HepG2 (cell line): ENCODE measurements at regions not wholly inside any gene's neighbourhood (a gene's known extent, or its start where the extent isn't known, plus 50 kb on each side); places are given as distances from the start of the nearest gene placed in this dataset.

Experiments used
- ATAC-seq: fragments of 200-7000 bp; cut with Tn5 transposase; 3 replicates; pipeline ENCODE4 v1.9.1; 2020; ENCODE audit warnings: mild to moderate bottlenecking, moderate library complexity
- BruUV-seq: library from RNA; stranded (reverse); fragments of 400-500 nt; replicated peaks from 2 replicates; lab custom pipeline; 2021; lab: Mats Ljungman, UMichigan
- CTCF ChIA-PET: fragments of 300-600 bp; formaldehyde crosslinking; extraction: SDS; loops from one replicate; lab custom pipeline; 2021; ENCODE audit warnings: low total read pairs, inconsistent platforms, low intra/inter-chr PET ratio; lab: Yijun Ruan, JAX
- POLR2A ChIA-PET: fragments of 350-600 bp; sonication (Branson Sonifier 250); formaldehyde crosslinking; loops from one replicate; lab custom pipeline; 2020; ENCODE audit warnings: antibody characterized with exemption, inconsistent platforms; lab: Yijun Ruan, JAX
- DNase-seq: peaks from one replicate; pipeline ENCODE4 v3.0.0-alpha.2; 2015; ENCODE audit warnings: low spot score
- FAIRE-seq: peaks from 3 replicates; lab custom pipeline; 2011; peaks lifted over from hg19 to GRCh38; lab: Jason Lieb, UNC
- H2AFZ ChIP-seq: one replicate; pipeline ENCODE4 v1.6.1; 2011; ENCODE audit warnings: low read length, inconsistent platforms
- H3K27ac ChIP-seq: fragments of 300-600 bp; 3 replicates; pipeline ENCODE4 v1.8.0; 2011; ENCODE audit warnings: mixed run types, mild to moderate bottlenecking, mixed read lengths, low read length, inconsistent platforms; ENCODE audit not compliant: insufficient read depth; ENCODE audit errors: extremely low read length
- H3K27me3 ChIP-seq, 2 experiments: fragments of 200-600 bp in 1 of 2; 2 replicates in 1 of 2; 3 replicates in 1 of 2; pipeline versions ENCODE4 v1.6.0 to v1.8.0; 2011; ENCODE audit warnings: low read length in 2 of 2, mild to moderate bottlenecking in 2 of 2, moderate library complexity in 2 of 2, inconsistent platforms in 1 of 2; ENCODE audit not compliant: insufficient read depth in 2 of 2, control insufficient read depth in 1 of 2
- H3K36me3 ChIP-seq, 2 experiments: fragments of 200-600 bp in 1 of 2; replicated peaks in 1 of 2; 2 replicates in 1 of 2; 3 replicates in 1 of 2; pipeline versions ENCODE4 v1.5.1 to v1.8.0; 2011; ENCODE audit warnings: low read length in 2 of 2, inconsistent platforms in 1 of 2; ENCODE audit not compliant: insufficient read depth in 2 of 2, control insufficient read depth in 1 of 2
- H3K4me1 ChIP-seq: 2 replicates; pipeline ENCODE4 v1.5.1; 2012; ENCODE audit warnings: low read length, inconsistent platforms; ENCODE audit not compliant: insufficient read depth
- H3K4me2 ChIP-seq: 2 replicates; pipeline ENCODE4 v1.6.0; 2011; ENCODE audit warnings: low read depth, low read length, inconsistent platforms
- H3K4me3 ChIP-seq, 3 experiments: fragments of 200-600 bp in 1 of 3; sonication (generic), shearing (Covaris generic) in 1 of 3; replicated peaks in 1 of 3; 2 replicates each; pipeline ENCODE4 v1.5.1; 2011 to 2016; ENCODE audit warnings: low read length in 3 of 3, inconsistent platforms in 2 of 3, low read depth in 2 of 3, mild to moderate bottlenecking in 2 of 3, control low read depth in 1 of 3, mixed read lengths in 1 of 3; ENCODE audit not compliant: insufficient read depth in 1 of 3
- H3K79me2 ChIP-seq: one replicate; pipeline ENCODE4 v1.6.1; 2011; ENCODE audit warnings: low read length, inconsistent platforms; ENCODE audit not compliant: insufficient read depth
- H3K9ac ChIP-seq: 2 replicates; pipeline ENCODE4 v1.6.0; 2011; ENCODE audit warnings: mild to moderate bottlenecking, low read depth, low read length, inconsistent platforms; ENCODE audit not compliant: insufficient read depth
- H3K9me3 ChIP-seq: 2 replicates; pipeline ENCODE4 v1.5.1; 2012; ENCODE audit warnings: mild to moderate bottlenecking, low read length
- H4K20me1 ChIP-seq: 2 replicates; pipeline ENCODE4 v1.6.0; 2011; ENCODE audit warnings: inconsistent platforms, mild to moderate bottlenecking, low read length, moderate library complexity; ENCODE audit not compliant: insufficient read depth
- FIP1L1 ChIP-seq: fragments of 200-400 bp; formaldehyde crosslinking; IDR thresholded peaks from 2 replicates; pipeline ENCODE4 v1.6.1; 2018; ENCODE audit warnings: low read depth, mild to moderate bottlenecking, low read length, moderate library complexity, borderline replicate concordance; ENCODE audit not compliant: insufficient read depth
- NFIC ChIP-seq: IDR thresholded peaks from 2 replicates; pipeline ENCODE4 v1.6.1; 2012; ENCODE audit warnings: mild to moderate bottlenecking, low read length, inconsistent platforms
- NR2F6 ChIP-seq, 2 experiments: IDR thresholded peaks; 2 replicates each; pipeline ENCODE4 v1.6.1; 2016; ENCODE audit warnings: antibody characterized with exemption in 1 of 2, mild to moderate bottlenecking in 1 of 2
- PHB2 ChIP-seq: fragments of 450-650 bp; IDR thresholded peaks from 2 replicates; pipeline ENCODE4 v1.6.1; 2018; ENCODE audit not compliant: partially characterized antibody
- SRSF9 ChIP-seq: fragments of 200-400 bp; formaldehyde crosslinking; IDR thresholded peaks from 2 replicates; pipeline ENCODE4 v1.6.1; 2018; ENCODE audit warnings: borderline replicate concordance, mild to moderate bottlenecking, low read depth, low read length; ENCODE audit not compliant: insufficient read depth, poor library complexity, severe bottlenecking
- ZNF496 ChIP-seq: sonication (generic); formaldehyde crosslinking; IDR thresholded peaks from 2 replicates; pipeline ENCODE4 v1.8.1; 2023; ENCODE audit warnings: mild to moderate bottlenecking, moderate library complexity, missing genetic modification reagents; ENCODE audit not compliant: insufficient replicate concordance
- WGBS: methylation state at CpG from one replicate; pipeline ENCODE4 v1.1.6; 2017; ENCODE audit warnings: low lambda C conversion rate; 5-methylcytosine and 5-hydroxymethylcytosine counted together
- in situ Hi-C: cut with HindIII; loops from 2 replicates; pipeline ENCODE4 v1.10.0; 2017; ENCODE audit warnings: low pct_unique_long_range_greater_than_20kb; ENCODE audit not compliant: extremely low pct_ligation_motif_present
- intact Hi-C: fragments of 100-400 bp; cut with micrococcal nuclease; formaldehyde crosslinking; loops from one replicate; pipeline ENCODE4 v1.10.0; 2022; ENCODE audit not compliant: unreplicated experiment
- TF ChIP-seq, protein P1 (sequence below): sonication (generic); formaldehyde crosslinking; IDR thresholded peaks from 2 replicates; pipeline ENCODE4 v1.5.0; 2020; ENCODE audit warnings: missing genetic modification reagents, mild to moderate bottlenecking, borderline replicate concordance
- TF ChIP-seq, protein P2 (sequence below): sonication (generic); formaldehyde crosslinking; IDR thresholded peaks from 2 replicates; pipeline ENCODE4 v1.5.1; 2020; ENCODE audit warnings: mild to moderate bottlenecking, missing genetic modification reagents, borderline replicate concordance
- TF ChIP-seq, protein P3 (sequence below): sonication (generic); formaldehyde crosslinking; IDR thresholded peaks from 2 replicates; pipeline ENCODE4 v1.4.0; 2020; ENCODE audit warnings: low read depth, missing genetic modification reagents

DNA sequence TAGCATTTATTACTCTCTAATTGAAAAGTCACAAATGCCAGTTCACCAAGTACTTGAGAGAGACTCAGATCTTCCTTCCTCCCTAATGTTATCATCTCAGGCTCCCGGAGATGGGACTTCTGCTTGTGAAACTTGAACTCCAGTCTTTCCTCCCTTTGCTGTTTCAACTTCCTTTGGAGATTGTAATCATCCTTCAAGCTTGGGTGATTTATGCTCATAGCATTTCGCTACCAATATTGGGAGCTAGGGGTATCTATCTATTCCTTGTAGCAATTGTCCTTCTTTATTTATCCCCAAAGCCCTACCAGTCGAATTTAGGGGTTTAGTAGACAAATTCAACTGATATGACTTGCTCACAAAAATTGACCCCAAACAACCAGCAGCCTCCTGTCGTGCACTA, 117.9 kb upstream of the STARD3NL start:
- ATAC-seq (no peak), FAIRE-seq (no peak), DNase-seq (no peak)
- intact Hi-C loops: no loop called here
- 0% methylated on average over 4 of the region's 4 CpGs for WGBS
- Histone ChIP-seq H3K36me3 (no peaks in the 10 kb centered on the region), H2AFZ (no peak overlapping the region), H3K4me2 (no peak overlapping the region), H3K79me2 (no peaks in the 10 kb centered on the region), H3K9ac (no peak overlapping the region), H3K9me3 (no peaks in the 10 kb centered on the region), H3K27ac (no peak overlapping the region), H3K4me1 (no peaks in the 10 kb centered on the region), H4K20me1 (no peaks in the 10 kb centered on the region), H3K4me3 (no peak overlapping the region), H3K27me3 (no peaks in the 10 kb centered on the region)
- in situ Hi-C loops: no loop called here
- ChIA-PET CTCF (no interaction called here), POLR2A (no interaction called here)
- no TSS peak for BruUV-seq
- TF ChIP-seq PHB2: no peak
- no peak for TF ChIP-seq SRSF9
- no peak for TF ChIP-seq NR2F6 (IDR thresholded peaks at IDR 0.05)
- TF ChIP-seq NR2F6 (CRISPR knock-in tag; IDR thresholded peaks at IDR 0.05): no peak
- TF ChIP-seq, protein P1, sequence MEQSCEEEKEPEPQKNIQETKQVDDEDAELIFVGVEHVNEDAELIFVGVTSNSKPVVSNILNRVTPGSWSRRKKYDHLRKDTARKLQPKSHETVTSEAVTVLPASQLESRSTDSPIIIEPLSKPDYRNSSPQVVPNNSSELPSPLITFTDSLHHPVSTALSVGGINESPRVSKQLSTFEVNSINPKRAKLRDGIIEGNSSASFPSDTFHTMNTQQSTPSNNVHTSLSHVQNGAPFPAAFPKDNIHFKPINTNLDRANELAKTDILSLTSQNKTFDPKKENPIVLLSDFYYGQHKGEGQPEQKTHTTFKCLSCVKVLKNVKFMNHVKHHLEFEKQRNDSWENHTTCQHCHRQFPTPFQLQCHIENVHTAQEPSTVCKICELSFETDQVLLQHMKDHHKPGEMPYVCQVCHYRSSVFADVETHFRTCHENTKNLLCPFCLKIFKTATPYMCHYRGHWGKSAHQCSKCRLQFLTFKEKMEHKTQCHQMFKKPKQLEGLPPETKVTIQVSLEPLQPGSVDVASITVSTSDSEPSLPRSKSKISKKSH (CRISPR knock-in tag): no peak
- TF ChIP-seq, protein P2, sequence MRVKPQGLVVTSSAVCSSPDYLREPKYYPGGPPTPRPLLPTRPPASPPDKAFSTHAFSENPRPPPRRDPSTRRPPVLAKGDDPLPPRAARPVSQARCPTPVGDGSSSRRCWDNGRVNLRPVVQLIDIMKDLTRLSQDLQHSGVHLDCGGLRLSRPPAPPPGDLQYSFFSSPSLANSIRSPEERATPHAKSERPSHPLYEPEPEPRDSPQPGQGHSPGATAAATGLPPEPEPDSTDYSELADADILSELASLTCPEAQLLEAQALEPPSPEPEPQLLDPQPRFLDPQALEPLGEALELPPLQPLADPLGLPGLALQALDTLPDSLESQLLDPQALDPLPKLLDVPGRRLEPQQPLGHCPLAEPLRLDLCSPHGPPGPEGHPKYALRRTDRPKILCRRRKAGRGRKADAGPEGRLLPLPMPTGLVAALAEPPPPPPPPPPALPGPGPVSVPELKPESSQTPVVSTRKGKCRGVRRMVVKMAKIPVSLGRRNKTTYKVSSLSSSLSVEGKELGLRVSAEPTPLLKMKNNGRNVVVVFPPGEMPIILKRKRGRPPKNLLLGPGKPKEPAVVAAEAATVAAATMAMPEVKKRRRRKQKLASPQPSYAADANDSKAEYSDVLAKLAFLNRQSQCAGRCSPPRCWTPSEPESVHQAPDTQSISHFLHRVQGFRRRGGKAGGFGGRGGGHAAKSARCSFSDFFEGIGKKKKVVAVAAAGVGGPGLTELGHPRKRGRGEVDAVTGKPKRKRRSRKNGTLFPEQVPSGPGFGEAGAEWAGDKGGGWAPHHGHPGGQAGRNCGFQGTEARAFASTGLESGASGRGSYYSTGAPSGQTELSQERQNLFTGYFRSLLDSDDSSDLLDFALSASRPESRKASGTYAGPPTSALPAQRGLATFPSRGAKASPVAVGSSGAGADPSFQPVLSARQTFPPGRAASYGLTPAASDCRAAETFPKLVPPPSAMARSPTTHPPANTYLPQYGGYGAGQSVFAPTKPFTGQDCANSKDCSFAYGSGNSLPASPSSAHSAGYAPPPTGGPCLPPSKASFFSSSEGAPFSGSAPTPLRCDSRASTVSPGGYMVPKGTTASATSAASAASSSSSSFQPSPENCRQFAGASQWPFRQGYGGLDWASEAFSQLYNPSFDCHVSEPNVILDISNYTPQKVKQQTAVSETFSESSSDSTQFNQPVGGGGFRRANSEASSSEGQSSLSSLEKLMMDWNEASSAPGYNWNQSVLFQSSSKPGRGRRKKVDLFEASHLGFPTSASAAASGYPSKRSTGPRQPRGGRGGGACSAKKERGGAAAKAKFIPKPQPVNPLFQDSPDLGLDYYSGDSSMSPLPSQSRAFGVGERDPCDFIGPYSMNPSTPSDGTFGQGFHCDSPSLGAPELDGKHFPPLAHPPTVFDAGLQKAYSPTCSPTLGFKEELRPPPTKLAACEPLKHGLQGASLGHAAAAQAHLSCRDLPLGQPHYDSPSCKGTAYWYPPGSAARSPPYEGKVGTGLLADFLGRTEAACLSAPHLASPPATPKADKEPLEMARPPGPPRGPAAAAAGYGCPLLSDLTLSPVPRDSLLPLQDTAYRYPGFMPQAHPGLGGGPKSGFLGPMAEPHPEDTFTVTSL (CRISPR knock-in tag): no peak
- TF ChIP-seq, protein P3, sequence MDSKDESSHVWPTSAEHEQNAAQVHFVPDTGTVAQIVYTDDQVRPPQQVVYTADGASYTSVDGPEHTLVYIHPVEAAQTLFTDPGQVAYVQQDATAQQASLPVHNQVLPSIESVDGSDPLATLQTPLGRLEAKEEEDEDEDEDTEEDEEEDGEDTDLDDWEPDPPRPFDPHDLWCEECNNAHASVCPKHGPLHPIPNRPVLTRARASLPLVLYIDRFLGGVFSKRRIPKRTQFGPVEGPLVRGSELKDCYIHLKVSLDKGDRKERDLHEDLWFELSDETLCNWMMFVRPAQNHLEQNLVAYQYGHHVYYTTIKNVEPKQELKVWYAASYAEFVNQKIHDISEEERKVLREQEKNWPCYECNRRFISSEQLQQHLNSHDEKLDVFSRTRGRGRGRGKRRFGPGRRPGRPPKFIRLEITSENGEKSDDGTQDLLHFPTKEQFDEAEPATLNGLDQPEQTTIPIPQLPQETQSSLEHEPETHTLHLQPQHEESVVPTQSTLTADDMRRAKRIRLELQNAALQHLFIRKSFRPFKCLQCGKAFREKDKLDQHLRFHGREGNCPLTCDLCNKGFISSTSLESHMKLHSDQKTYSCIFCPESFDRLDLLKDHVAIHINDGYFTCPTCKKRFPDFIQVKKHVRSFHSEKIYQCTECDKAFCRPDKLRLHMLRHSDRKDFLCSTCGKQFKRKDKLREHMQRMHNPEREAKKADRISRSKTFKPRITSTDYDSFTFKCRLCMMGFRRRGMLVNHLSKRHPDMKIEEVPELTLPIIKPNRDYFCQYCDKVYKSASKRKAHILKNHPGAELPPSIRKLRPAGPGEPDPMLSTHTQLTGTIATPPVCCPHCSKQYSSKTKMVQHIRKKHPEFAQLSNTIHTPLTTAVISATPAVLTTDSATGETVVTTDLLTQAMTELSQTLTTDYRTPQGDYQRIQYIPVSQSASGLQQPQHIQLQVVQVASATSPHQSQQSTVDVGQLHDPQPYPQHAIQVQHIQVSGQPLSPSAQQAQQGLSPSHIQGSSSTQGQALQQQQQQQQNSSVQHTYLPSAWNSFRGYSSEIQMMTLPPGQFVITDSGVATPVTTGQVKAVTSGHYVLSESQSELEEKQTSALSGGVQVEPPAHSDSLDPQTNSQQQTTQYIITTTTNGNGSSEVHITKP: no peak
- TF ChIP-seq ZNF496: no peak
- TF ChIP-seq FIP1L1: no peak
- no peak for TF ChIP-seq NFIC
